ENCODE measurements at regions not wholly inside any gene's neighbourhood (a gene's known extent, or its start where the extent isn't known, plus 50 kb on each side); places are given as distances from the start of the nearest gene placed in this dataset.

- no peaks in the 10 kb centered on the region for H3K27me3 ChIP-seq (ENCODE audit: insufficient read depth, low read depth)
- H3K4me2 ChIP-seq: no peak overlapping the region
- peaks cover 39% of the 10 kb centered on the region for H3K4me1 ChIP-seq (ENCODE audit: low read depth, poor library complexity, severe bottlenecking)
Observed at GRCh38 chr11:95702526-95702925, 87.1 kb downstream of the FAM76B start.

GRCh38 chr11:95700471-95700817 is 89.1 kb downstream of the FAM76B start:
- no peaks in the 10 kb centered on the region for H3K27me3 ChIP-seq (ENCODE audit: insufficient read depth, low read depth)
- H3K4me1 ChIP-seq (ENCODE audit: low read depth, poor library complexity, severe bottlenecking): peaks cover 39% of the 10 kb centered on the region
- H4K20me1 ChIP-seq (ENCODE audit: insufficient read depth): no peaks in the 10 kb centered on the region
- H3K9ac ChIP-seq: peak overlapping the region; percentile 12; the same call in 1 of the 2 replicates
- no peak overlapping the region for H3K4me3 ChIP-seq (IDR thresholded peaks at IDR 0.05; ENCODE audit: insufficient read depth, low read depth, low read length)
- TF ChIP-seq CTCF (conservative IDR thresholded peaks at IDR 0.05; ENCODE audit: low read depth, low read length): no peak
- H3K27ac ChIP-seq: peak overlapping the region; percentile 36
- H3K36me3 ChIP-seq (ENCODE audit: insufficient read depth): no peaks in the 10 kb centered on the region
- peak overlapping the region; percentile 62 for H3K4me2 ChIP-seq
- no peaks in the 10 kb centered on the region for H3K79me2 ChIP-seq (ENCODE audit: insufficient read depth, low read depth)
- H2AFZ ChIP-seq (ENCODE audit: low read depth): peak overlapping the region; percentile 17; the same call in 1 of the 2 replicates

More at GRCh38 chr11:95702526-95702925, 87.1 kb downstream of the FAM76B start:
- no peak for TF ChIP-seq CTCF (conservative IDR thresholded peaks at IDR 0.05; ENCODE audit: low read depth, low read length)
- Histone ChIP-seq H3K9ac (no peak overlapping the region), H3K27ac (no peak overlapping the region), H2AFZ (ENCODE audit: low read depth) (no peak overlapping the region), H3K79me2 (ENCODE audit: insufficient read depth, low read depth) (no peaks in the 10 kb centered on the region), H3K4me3 (IDR thresholded peaks at IDR 0.05; ENCODE audit: insufficient read depth, low read depth, low read length) (no peak overlapping the region), H3K36me3 (ENCODE audit: insufficient read depth) (no peaks in the 10 kb centered on the region), H4K20me1 (ENCODE audit: insufficient read depth) (no peaks in the 10 kb centered on the region)

- H3K4me2 ChIP-seq: peak overlapping the region; percentile 62
- peaks cover 39% of the 10 kb centered on the region for H3K4me1 ChIP-seq (ENCODE audit: low read depth, poor library complexity, severe bottlenecking)
- no peaks in the 10 kb centered on the region for H4K20me1 ChIP-seq (ENCODE audit: insufficient read depth)
- H3K36me3 ChIP-seq (ENCODE audit: insufficient read depth): no peaks in the 10 kb centered on the region
- TF ChIP-seq CTCF (conservative IDR thresholded peaks at IDR 0.05; ENCODE audit: low read depth, low read length): no peak
- no peaks in the 10 kb centered on the region for H3K27me3 ChIP-seq (ENCODE audit: insufficient read depth, low read depth)
- peak overlapping the region; percentile 17; the same call in 1 of the 2 replicates for H2AFZ ChIP-seq (ENCODE audit: low read depth)
- H3K9ac ChIP-seq: peak overlapping the region; percentile 12; the same call in 1 of the 2 replicates
- H3K79me2 ChIP-seq (ENCODE audit: insufficient read depth, low read depth): no peaks in the 10 kb centered on the region
- no peak overlapping the region for H3K4me3 ChIP-seq (IDR thresholded peaks at IDR 0.05; ENCODE audit: insufficient read depth, low read depth, low read length)
- peak overlapping the region; percentile 36; the same call in 1 of the 2 replicates for H3K27ac ChIP-seq
Observed at GRCh38 chr11:95699631-95700470, 89.7 kb downstream of the FAM76B start.

GRCh38 chr11:95698676-95699557 is 90.7 kb downstream of the FAM76B start:
- Histone ChIP-seq H3K4me3 (IDR thresholded peaks at IDR 0.05; ENCODE audit: insufficient read depth, low read depth, low read length) (no peak overlapping the region), H3K27me3 (ENCODE audit: insufficient read depth, low read depth) (no peaks in the 10 kb centered on the region), H3K36me3 (ENCODE audit: insufficient read depth) (no peaks in the 10 kb centered on the region), H3K79me2 (ENCODE audit: insufficient read depth, low read depth) (no peaks in the 10 kb centered on the region), H3K4me2 (no peak overlapping the region), H3K4me1 (ENCODE audit: low read depth, poor library complexity, severe bottlenecking) (peaks cover 39% of the 10 kb centered on the region), H3K27ac (no peak overlapping the region), H3K9ac (no peak overlapping the region), H4K20me1 (ENCODE audit: insufficient read depth) (no peaks in the 10 kb centered on the region), H2AFZ (ENCODE audit: low read depth) (no peak overlapping the region)
- TF ChIP-seq CTCF (conservative IDR thresholded peaks at IDR 0.05; ENCODE audit: low read depth, low read length): no peak
